GM18505 (cell line): ENCODE measurements at regions not wholly inside any gene's neighbourhood (a gene's known extent, or its start where the extent isn't known, plus 50 kb on each side); places are given as distances from the start of the nearest gene placed in this dataset.

Source experiments
- ATAC-seq: cut with Tn5 transposase; IDR thresholded peaks from one replicate; pipeline ENCODE4 v1.9.1; 2021; ENCODE audit not compliant: unreplicated experiment
- POLR2A ChIP-seq: IDR thresholded peaks from 4 replicates; pipeline ENCODE4 v1.6.1; 2011; ENCODE audit warnings: borderline replicate concordance; ENCODE audit not compliant: insufficient read depth, insufficient read length; ENCODE audit errors: extremely low read depth

GRCh38 chr10:109706026-109706560 lies 217.2 kb downstream of the XPNPEP1 start:
- ATAC-seq = no peak
- no peak for TF ChIP-seq POLR2A

DNA sequence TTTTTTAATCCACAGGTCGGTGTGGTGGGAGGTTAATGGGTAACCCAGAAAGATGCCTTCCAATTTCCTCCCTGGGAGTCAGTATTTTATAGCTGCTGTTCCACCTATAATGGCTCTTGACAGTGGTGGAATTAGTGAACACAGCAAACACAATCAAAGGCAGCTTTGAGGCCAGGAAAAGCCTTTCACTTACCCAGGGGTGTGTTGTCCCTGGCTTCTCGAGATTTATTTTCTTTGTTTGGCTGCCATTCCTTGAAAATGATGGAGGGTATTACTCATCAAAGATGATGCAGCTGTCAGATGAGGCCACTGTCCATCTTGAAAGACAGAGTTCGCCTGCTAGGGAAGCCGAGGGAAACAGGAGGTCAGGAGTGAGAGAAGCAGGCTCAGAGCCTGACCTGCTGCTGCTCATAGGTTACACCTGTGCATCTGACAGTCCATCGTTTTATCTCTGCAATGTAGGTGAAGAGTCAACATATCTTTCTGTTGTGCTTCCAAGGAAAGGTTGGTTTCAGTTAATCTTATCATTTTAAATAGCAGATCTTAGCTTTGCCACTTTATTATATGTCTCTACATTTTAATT lies 221.6 kb downstream of the XPNPEP1 start:
- no peak for TF ChIP-seq POLR2A
- no peak for ATAC-seq

DNA sequence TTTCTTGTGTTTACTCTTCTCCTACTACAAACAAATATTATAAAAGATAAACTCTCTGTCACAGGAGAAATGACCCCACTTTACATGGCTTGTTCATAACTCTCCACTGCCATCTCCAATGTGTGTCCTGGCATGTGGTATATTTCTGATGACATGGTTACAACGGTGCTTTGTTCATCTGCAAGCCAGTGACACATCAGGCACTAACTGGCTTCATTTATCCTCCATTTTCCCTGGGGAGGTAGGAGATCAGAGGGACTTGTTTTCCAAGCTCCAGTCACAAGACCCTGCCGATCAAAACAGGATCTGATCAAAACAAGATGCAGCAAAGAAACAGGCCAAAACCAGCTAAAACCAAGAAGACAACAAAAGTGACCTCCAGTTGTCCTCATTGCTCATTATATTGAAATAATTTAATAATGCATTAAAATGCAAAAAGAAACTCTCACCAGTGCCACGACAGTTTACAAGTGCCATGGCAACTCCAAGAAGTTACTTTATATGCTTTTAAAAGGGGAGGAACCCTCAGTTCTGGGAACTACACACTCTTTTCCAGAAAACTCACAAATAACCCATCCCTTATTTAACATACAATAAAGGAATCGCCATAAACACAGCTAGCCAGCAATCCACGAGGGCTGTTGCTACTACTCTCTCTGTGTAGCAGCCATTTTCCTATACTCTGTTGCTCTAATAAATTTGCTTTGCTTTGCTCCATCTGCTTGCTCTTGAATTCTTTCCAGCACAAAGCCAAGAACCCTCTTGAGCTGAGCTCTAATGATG lies 224.2 kb downstream of the XPNPEP1 start:
- no peak for ATAC-seq
- TF ChIP-seq POLR2A = no peak

DNA sequence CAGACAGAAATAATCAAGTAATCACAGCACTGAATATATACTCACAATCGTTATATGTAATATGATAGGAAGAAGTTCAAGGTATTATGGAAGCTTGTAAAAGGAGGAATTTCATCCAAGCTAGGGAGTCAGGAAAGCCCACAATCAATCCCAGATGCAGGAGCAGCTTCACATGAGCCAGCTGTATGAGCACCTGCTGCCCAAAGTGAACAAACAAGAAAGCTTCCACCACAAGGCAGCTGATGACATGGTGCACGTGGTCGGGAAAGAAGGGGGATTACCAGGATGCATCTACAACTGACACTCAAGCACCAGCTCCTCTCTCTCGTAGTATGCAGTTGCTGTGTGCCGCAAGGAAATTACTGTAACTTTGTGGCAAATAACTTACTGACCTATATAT lies 225.2 kb downstream of the XPNPEP1 start:
- no peak for TF ChIP-seq POLR2A
- ATAC-seq = no peak

- ATAC-seq = no peak
- no peak for TF ChIP-seq POLR2A
Measured at GRCh38 chr10:109696981-109697775, 226.1 kb downstream of the XPNPEP1 start.

DNA sequence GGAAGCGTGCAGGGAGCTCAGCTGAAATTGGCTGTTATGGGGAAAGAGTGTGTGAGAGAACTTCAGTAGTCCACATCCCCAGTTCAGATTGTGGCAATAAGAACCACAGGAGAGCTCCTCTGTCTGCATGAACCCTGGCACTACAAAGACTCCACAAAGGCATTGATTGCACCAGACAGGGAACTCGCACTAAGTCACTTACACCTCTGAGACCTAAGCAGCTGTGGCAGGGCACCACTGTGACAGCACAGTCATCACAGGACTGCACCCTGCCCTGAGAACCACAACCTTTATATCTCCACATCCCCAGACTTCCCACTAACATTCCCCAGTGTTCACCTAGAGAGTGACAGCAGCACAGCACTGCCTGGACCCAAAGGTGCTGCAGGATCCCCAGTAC lies 226.8 kb downstream of the XPNPEP1 start:
- TF ChIP-seq POLR2A = no peak
- ATAC-seq = no peak

- TF ChIP-seq POLR2A = no peak
- no peak for ATAC-seq
Measured at GRCh38 chr10:109695988-109696387, 227.3 kb downstream of the XPNPEP1 start.

DNA sequence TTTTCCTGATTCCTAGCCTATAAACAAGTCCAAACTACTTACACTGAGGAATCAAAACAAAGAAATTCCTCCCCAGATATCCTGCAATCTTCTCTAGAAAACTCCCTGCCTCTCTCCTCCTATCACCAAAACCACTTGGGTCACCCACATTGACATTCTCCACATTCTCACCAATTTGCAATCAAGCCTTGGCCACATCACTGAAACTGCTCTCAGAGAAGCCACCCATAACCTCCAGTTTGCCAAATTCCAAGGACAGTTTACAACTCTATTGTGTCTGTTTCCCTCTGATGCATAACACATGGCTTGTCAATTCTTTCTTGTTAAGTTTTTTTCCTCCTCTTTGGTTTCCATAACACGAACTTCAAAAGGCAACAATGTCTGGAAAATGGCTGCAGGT lies 233.5 kb downstream of the XPNPEP1 start:
- ATAC-seq = no peak
- TF ChIP-seq POLR2A = no peak

GRCh38 chr10:109679478-109679877 lies 243.8 kb downstream of the XPNPEP1 start:
- ATAC-seq = no peak

GRCh38 chr10:109678857-109679256 lies 244.5 kb downstream of the XPNPEP1 start:
- no peak for TF ChIP-seq POLR2A
- ATAC-seq = no peak

More at GRCh38 chr10:109679478-109679877, 243.8 kb downstream of the XPNPEP1 start:
- TF ChIP-seq POLR2A = no peak

DNA sequence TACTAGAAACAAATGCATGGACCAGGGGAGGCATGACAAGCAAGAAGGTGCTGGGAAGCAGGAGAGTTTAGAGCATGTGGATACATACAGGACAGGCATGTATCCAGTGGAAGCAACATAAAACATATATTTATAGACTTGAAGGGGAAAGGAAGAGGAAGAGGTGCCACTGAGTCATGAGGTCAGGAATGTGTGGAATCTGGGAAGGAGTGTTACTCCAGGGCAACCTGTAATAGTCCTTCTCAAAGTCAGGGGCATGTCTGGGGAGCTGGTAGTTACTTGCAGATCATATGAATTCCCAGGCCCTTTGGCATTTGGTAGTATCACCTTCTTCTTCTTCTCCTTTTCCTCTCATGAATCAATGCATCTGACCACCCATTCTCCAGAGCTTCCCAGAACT lies 246.6 kb downstream of the XPNPEP1 start:
- TF ChIP-seq POLR2A = no peak
- no peak for ATAC-seq

DNA sequence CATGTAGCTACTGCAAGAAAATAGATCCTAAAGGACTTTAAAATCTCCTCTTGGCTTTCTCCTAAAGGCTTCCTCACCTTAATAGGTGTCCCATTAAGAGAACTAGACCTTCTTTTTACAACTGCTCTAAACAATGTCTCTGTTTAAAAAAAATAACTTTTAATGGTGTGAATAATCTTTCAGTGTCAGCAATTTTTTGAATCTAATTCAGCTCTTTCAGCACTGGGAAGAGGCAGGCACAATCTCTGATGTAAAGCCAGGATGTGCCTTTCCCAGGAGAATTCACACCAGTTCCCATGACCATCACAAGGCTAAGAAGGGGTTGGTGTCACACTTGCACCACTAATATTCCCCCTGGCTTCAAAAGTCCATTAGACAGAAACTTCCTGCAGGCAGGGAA lies 254.6 kb downstream of the XPNPEP1 start:
- ATAC-seq = no peak
- TF ChIP-seq POLR2A = no peak

- no peak for TF ChIP-seq POLR2A
- ATAC-seq = no peak
Measured at GRCh38 chr10:109668154-109668665, 255.1 kb downstream of the XPNPEP1 start.
